SU-DHL-6 (cell line): ENCODE measurements at regions not wholly inside any gene's neighbourhood (a gene's known extent, or its start where the extent isn't known, plus 50 kb on each side); places are given as distances from the start of the nearest gene placed in this dataset.

Source experiments
- EZH2phosphoT487 ChIP-seq: fragments of 200-600 bp; sonication (generic), shearing (Covaris generic); conservative IDR thresholded peaks from 2 replicates; pipeline ENCODE4 v1.6.1; 2018; ENCODE audit warnings: mild to moderate bottlenecking, antibody characterized with exemption, low read length, moderate library complexity, mixed read lengths
- TF ChIP-seq, protein P1 (sequence below): fragments of 200-600 bp; sonication (generic); IDR thresholded peaks from one replicate; pipeline ENCODE4 v1.5.1; 2017; ENCODE audit warnings: antibody characterized with exemption, mild to moderate bottlenecking, low read length, moderate library complexity; ENCODE audit not compliant: insufficient read depth, poor library complexity, severe bottlenecking

DNA sequence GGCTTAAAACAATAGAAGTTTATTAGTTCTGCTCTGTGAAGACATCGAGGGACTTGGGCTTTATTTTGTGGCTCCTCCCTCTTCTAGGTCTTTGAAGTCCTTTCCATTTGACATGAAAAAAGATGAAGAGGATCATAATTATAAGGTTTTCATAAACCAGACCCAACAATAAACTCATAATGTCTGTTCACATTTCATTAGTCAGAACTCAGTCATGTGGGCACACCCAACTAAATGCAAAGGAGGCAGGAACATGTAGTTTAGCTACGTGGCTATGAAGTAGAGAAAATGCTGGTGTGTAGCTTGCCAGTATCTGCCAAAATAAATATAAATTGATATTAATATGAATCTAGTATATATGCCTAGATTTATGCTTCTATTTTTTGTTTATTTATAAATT is 393.9 kb upstream of the C9orf72 start:
- TF ChIP-seq, protein P1, sequence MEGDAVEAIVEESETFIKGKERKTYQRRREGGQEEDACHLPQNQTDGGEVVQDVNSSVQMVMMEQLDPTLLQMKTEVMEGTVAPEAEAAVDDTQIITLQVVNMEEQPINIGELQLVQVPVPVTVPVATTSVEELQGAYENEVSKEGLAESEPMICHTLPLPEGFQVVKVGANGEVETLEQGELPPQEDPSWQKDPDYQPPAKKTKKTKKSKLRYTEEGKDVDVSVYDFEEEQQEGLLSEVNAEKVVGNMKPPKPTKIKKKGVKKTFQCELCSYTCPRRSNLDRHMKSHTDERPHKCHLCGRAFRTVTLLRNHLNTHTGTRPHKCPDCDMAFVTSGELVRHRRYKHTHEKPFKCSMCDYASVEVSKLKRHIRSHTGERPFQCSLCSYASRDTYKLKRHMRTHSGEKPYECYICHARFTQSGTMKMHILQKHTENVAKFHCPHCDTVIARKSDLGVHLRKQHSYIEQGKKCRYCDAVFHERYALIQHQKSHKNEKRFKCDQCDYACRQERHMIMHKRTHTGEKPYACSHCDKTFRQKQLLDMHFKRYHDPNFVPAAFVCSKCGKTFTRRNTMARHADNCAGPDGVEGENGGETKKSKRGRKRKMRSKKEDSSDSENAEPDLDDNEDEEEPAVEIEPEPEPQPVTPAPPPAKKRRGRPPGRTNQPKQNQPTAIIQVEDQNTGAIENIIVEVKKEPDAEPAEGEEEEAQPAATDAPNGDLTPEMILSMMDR, result no peak
- no peak for TF ChIP-seq EZH2phosphoT487
